ENCODE measurements at regions not wholly inside any gene's neighbourhood (a gene's known extent, or its start where the extent isn't known, plus 50 kb on each side); places are given as distances from the start of the nearest gene placed in this dataset.

DNA sequence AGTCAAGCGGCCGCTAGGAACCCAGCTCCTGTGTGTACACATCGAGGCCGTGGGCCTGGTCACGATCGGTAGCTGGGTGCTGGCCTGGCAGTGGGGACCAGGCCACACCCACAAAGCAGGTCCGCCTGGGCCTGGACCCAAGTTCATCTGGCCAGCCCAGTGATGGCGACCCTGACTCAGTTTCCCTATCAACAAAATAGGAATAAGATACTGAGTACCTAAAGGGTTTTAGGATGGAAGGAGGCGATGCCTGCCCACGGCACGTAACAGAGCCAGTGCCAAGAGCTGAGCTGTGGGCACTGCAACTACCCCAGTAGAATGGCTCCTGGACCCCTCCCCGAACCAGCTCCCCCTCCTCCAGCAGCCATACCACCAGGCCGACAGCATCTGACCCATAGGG lies 243.5 kb upstream of the SGCG start:
- TF ChIP-seq, protein P1, sequence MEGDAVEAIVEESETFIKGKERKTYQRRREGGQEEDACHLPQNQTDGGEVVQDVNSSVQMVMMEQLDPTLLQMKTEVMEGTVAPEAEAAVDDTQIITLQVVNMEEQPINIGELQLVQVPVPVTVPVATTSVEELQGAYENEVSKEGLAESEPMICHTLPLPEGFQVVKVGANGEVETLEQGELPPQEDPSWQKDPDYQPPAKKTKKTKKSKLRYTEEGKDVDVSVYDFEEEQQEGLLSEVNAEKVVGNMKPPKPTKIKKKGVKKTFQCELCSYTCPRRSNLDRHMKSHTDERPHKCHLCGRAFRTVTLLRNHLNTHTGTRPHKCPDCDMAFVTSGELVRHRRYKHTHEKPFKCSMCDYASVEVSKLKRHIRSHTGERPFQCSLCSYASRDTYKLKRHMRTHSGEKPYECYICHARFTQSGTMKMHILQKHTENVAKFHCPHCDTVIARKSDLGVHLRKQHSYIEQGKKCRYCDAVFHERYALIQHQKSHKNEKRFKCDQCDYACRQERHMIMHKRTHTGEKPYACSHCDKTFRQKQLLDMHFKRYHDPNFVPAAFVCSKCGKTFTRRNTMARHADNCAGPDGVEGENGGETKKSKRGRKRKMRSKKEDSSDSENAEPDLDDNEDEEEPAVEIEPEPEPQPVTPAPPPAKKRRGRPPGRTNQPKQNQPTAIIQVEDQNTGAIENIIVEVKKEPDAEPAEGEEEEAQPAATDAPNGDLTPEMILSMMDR (tag by site-specific recombination; IDR thresholded peaks at IDR 0.05) = no peak
- TF ChIP-seq, protein P2, sequence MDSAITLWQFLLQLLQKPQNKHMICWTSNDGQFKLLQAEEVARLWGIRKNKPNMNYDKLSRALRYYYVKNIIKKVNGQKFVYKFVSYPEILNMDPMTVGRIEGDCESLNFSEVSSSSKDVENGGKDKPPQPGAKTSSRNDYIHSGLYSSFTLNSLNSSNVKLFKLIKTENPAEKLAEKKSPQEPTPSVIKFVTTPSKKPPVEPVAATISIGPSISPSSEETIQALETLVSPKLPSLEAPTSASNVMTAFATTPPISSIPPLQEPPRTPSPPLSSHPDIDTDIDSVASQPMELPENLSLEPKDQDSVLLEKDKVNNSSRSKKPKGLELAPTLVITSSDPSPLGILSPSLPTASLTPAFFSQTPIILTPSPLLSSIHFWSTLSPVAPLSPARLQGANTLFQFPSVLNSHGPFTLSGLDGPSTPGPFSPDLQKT (IDR thresholded peaks at IDR 0.05; ENCODE audit: borderline replicate concordance, low read depth, low read length) = no peak
- TF ChIP-seq, protein P3, sequence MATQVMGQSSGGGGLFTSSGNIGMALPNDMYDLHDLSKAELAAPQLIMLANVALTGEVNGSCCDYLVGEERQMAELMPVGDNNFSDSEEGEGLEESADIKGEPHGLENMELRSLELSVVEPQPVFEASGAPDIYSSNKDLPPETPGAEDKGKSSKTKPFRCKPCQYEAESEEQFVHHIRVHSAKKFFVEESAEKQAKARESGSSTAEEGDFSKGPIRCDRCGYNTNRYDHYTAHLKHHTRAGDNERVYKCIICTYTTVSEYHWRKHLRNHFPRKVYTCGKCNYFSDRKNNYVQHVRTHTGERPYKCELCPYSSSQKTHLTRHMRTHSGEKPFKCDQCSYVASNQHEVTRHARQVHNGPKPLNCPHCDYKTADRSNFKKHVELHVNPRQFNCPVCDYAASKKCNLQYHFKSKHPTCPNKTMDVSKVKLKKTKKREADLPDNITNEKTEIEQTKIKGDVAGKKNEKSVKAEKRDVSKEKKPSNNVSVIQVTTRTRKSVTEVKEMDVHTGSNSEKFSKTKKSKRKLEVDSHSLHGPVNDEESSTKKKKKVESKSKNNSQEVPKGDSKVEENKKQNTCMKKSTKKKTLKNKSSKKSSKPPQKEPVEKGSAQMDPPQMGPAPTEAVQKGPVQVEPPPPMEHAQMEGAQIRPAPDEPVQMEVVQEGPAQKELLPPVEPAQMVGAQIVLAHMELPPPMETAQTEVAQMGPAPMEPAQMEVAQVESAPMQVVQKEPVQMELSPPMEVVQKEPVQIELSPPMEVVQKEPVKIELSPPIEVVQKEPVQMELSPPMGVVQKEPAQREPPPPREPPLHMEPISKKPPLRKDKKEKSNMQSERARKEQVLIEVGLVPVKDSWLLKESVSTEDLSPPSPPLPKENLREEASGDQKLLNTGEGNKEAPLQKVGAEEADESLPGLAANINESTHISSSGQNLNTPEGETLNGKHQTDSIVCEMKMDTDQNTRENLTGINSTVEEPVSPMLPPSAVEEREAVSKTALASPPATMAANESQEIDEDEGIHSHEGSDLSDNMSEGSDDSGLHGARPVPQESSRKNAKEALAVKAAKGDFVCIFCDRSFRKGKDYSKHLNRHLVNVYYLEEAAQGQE (tag by site-specific recombination; IDR thresholded peaks at IDR 0.05) = no peak
- TF ChIP-seq KLF1 (tag by site-specific recombination; IDR thresholded peaks at IDR 0.05) (no peak), ZNF416 (tag by site-specific recombination; IDR thresholded peaks at IDR 0.05) (no peak), ZNF202 (tag by site-specific recombination; IDR thresholded peaks at IDR 0.05; ENCODE audit: borderline replicate concordance) (no peak), ZNF292 (tag by site-specific recombination; IDR thresholded peaks at IDR 0.05; ENCODE audit: borderline replicate concordance, low read depth) (no peak)
- TF ChIP-seq, protein P4, sequence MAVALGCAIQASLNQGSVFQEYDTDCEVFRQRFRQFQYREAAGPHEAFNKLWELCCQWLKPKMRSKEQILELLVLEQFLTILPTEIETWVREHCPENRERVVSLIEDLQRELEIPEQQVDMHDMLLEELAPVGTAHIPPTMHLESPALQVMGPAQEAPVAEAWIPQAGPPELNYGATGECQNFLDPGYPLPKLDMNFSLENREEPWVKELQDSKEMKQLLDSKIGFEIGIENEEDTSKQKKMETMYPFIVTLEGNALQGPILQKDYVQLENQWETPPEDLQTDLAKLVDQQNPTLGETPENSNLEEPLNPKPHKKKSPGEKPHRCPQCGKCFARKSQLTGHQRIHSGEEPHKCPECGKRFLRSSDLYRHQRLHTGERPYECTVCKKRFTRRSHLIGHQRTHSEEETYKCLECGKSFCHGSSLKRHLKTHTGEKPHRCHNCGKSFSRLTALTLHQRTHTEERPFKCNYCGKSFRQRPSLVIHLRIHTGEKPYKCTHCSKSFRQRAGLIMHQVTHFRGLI (tag by site-specific recombination; IDR thresholded peaks at IDR 0.05) = no peak
